Liver (tissue), 3 donors: ENCODE measurements at regions not wholly inside any gene's neighbourhood (a gene's known extent, or its start where the extent isn't known, plus 50 kb on each side); places are given as distances from the start of the nearest gene placed in this dataset.

ENCODE experiments used
- CTCF ChIP-seq: fragments of 150-350 bp; IDR thresholded peaks from 2 replicates; pipeline ENCODE4 v1.5.1; 2017; ENCODE audit warnings: improper control_type of control experiment, low read depth, low read length; ENCODE audit not compliant: missing input control
- JUND ChIP-seq, 2 donors: IDR thresholded peaks; 2 replicates each; pipeline ENCODE4 v1.6.1; 2016; ENCODE audit warnings: antibody characterized with exemption in 2 of 2
- REST ChIP-seq: IDR thresholded peaks from 2 replicates; pipeline ENCODE4 v1.6.1; 2016; ENCODE audit warnings: antibody characterized with exemption, mild to moderate bottlenecking
- donor health status: healthy.
- donor health status: healthy.

GRCh38 chr7:50164559-50165170, 71.6 kb upstream of the ZPBP start:
- TF ChIP-seq CTCF: no peak
- TF ChIP-seq JUND (IDR thresholded peaks at IDR 0.05): no peak
- no peak for TF ChIP-seq REST
